ENCODE measurements at regions not wholly inside any gene's neighbourhood (a gene's known extent, or its start where the extent isn't known, plus 50 kb on each side); places are given as distances from the start of the nearest gene placed in this dataset.

GRCh38 chr18:22113144-22113844, 56.1 kb upstream of the GATA6 start:
- no peak for DNase-seq (ENCODE audit: low read depth in 3 of 3)

GRCh38 chr18:22114526-22115321, 54.7 kb upstream of the GATA6 start:
- no peak for DNase-seq (ENCODE audit: low read depth in 3 of 3)

DNA sequence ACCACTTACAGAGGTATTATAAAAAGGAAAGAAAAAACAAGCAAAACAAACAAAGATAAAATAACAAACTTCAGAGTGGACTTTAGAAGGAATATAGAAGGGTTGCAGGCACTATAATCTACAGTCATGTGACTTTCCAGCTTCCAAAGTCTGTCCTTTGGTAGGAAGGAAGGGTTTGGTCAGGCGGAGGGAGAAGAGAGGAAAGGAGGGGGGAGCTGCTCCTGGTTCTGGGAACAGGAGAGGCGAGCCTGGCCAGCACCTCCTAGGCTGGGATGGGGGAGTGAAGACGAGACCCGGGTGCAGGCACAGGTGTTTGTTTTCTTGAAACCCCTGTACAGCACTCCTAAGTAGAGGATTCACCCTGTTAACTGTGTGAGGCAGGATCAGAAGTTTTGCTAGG, 53.8 kb upstream of the GATA6 start:
- no peak for DNase-seq (ENCODE audit: low read depth in 3 of 3)
